Activated naive CD4-positive, alpha-beta T cell treated with anti-CD3 and anti-CD28 coated beads, Interleukin-2, amount 50 U/mL, for 24 hours (primary cell): ENCODE measurements at regions not wholly inside any gene's neighbourhood (a gene's known extent, or its start where the extent isn't known, plus 50 kb on each side); places are given as distances from the start of the nearest gene placed in this dataset.

Source experiments
- H3K27ac Mint-ChIP-seq: one replicate; pipeline ENCODE4 v1.8.0; 2021; ENCODE audit warnings: mild to moderate bottlenecking, mixed read lengths
- H3K27me3 Mint-ChIP-seq: one replicate; pipeline ENCODE4 v1.8.0; 2021; ENCODE audit warnings: mixed read lengths
- H3K36me3 Mint-ChIP-seq: one replicate; pipeline ENCODE4 v1.8.0; 2021; ENCODE audit warnings: mixed read lengths
- H3K4me1 Mint-ChIP-seq: one replicate; pipeline ENCODE4 v1.8.0; 2021; ENCODE audit warnings: mixed read lengths
- H3K4me3 Mint-ChIP-seq: one replicate; pipeline ENCODE4 v1.8.0; 2021; ENCODE audit warnings: mild to moderate bottlenecking, mixed read lengths
- H3K9me3 Mint-ChIP-seq: one replicate; pipeline ENCODE4 v1.8.0; 2021; ENCODE audit warnings: mixed read lengths

- Mint-ChIP-seq H3K27me3 (no peaks in the 10 kb centered on the region), H3K36me3 (no peaks in the 10 kb centered on the region), H3K4me3 (no peak overlapping the region), H3K27ac (no peak overlapping the region), H3K4me1 (no peaks in the 10 kb centered on the region), H3K9me3 (peaks cover 4% of the 10 kb centered on the region)
Observed at GRCh38 chr11:39965701-39966100, 1493.8 kb downstream of the LRRC4C start.

- Mint-ChIP-seq H3K27ac (no peak overlapping the region), H3K9me3 (peaks cover 4% of the 10 kb centered on the region), H3K27me3 (no peaks in the 10 kb centered on the region), H3K4me3 (no peak overlapping the region), H3K4me1 (no peaks in the 10 kb centered on the region), H3K36me3 (no peaks in the 10 kb centered on the region)
Observed at GRCh38 chr11:39960206-39960605, 1499.2 kb downstream of the LRRC4C start.

DNA sequence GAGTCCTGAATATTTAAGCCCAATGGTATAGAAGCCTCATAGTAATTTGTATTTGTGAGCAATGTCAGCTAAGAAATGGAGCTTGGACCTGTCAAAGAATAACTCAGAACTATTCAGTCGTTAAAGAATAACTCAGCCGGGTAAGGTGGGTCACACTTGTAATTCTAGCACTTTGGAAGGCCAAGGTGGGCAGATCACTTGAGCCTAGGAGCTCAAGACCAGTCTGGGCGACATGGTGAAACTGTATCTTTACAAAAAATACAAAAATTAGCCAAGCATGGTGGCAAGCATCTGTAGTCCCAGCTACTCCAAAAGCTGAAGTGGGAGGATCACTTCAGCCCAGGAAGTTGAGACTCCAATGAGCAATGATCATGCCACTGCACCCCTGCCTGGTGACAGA lies 1526.5 kb downstream of the LRRC4C start:
- Mint-ChIP-seq H3K4me3 (no peak overlapping the region), H3K27me3 (no peaks in the 10 kb centered on the region), H3K27ac (no peak overlapping the region), H3K36me3 (no peaks in the 10 kb centered on the region), H3K9me3 (peaks cover 14% of the 10 kb centered on the region), H3K4me1 (no peaks in the 10 kb centered on the region)

GRCh38 chr11:39917256-39917655 lies 1542.2 kb downstream of the LRRC4C start:
- H3K4me1 Mint-ChIP-seq: no peaks in the 10 kb centered on the region
- H3K4me3 Mint-ChIP-seq: no peak overlapping the region
- no peaks in the 10 kb centered on the region for H3K36me3 Mint-ChIP-seq
- peaks cover 14% of the 10 kb centered on the region for H3K9me3 Mint-ChIP-seq
- no peak overlapping the region for H3K27ac Mint-ChIP-seq
- no peaks in the 10 kb centered on the region for H3K27me3 Mint-ChIP-seq

- H3K4me1 Mint-ChIP-seq: no peaks in the 10 kb centered on the region
- H3K27me3 Mint-ChIP-seq: no peaks in the 10 kb centered on the region
- H3K9me3 Mint-ChIP-seq: peaks cover 10% of the 10 kb centered on the region
- no peak overlapping the region for H3K4me3 Mint-ChIP-seq
- no peak overlapping the region for H3K27ac Mint-ChIP-seq
- H3K36me3 Mint-ChIP-seq: no peaks in the 10 kb centered on the region
Observed at GRCh38 chr11:39910087-39910486, 1549.4 kb downstream of the LRRC4C start.

- peaks cover 19% of the 10 kb centered on the region for H3K9me3 Mint-ChIP-seq
- no peaks in the 10 kb centered on the region for H3K4me1 Mint-ChIP-seq
Observed at GRCh38 chr11:39860931-39861330, 1598.5 kb downstream of the LRRC4C start.

DNA sequence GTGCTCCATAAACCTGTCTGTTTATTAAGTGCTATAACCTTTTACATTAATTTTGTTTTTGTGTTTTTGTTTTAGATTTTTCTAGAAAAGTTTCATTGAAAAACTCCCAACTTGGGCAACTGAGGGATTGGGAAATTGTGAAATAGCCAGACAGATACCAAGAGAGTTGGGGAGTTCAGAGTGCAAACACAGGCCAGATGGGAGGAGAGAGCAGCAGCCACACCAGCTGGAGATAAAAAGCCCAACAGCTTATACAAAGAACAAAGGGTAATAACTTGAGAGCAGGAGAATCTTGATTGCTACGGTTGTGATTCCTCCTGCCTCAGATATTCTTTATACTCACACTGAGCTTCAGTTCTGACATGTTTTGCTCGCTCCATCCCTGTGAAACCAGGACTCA lies 1642.2 kb downstream of the LRRC4C start:
- Mint-ChIP-seq H3K4me1 (no peaks in the 10 kb centered on the region), H3K4me3 (no peak overlapping the region), H3K36me3 (no peaks in the 10 kb centered on the region), H3K27ac (no peak overlapping the region), H3K27me3 (no peaks in the 10 kb centered on the region), H3K9me3 (peaks cover 26% of the 10 kb centered on the region)

More at GRCh38 chr11:39860931-39861330, 1598.5 kb downstream of the LRRC4C start:
- Mint-ChIP-seq H3K4me3 (no peak overlapping the region), H3K27me3 (no peaks in the 10 kb centered on the region), H3K27ac (no peak overlapping the region), H3K36me3 (peaks cover 2% of the 10 kb centered on the region)

GRCh38 chr11:39810358-39810757 lies 1649.1 kb downstream of the LRRC4C start:
- H3K9me3 Mint-ChIP-seq: peaks cover 7% of the 10 kb centered on the region
- H3K4me3 Mint-ChIP-seq: no peak overlapping the region
- no peak overlapping the region for H3K27ac Mint-ChIP-seq
- no peaks in the 10 kb centered on the region for H3K27me3 Mint-ChIP-seq
- no peaks in the 10 kb centered on the region for H3K4me1 Mint-ChIP-seq
- H3K36me3 Mint-ChIP-seq: no peaks in the 10 kb centered on the region

DNA sequence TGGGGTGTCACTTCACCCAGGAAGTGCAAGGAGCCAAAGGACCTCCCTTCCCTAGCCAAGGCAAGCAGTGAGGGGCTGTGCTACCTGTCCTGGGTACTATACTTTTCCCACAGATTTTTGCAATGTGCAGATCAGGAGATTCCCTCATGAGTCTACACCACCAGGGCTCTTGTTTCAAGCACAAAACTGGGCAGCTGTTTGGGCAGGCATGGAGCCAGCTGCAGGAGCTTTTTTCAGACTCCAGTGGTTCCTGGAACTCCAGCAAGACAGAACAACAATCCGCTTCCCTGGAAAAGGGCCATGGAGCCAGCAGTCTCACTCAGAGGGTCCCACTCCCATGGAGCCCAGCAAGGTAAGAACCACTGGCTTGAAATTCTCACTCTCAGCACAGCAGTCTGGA lies 1649.6 kb downstream of the LRRC4C start:
- H3K9me3 Mint-ChIP-seq: peaks cover 7% of the 10 kb centered on the region
- H3K27ac Mint-ChIP-seq: no peak overlapping the region

GRCh38 chr11:39807904-39808303 lies 1651.5 kb downstream of the LRRC4C start:
- H3K4me3 Mint-ChIP-seq: no peak overlapping the region
- H3K9me3 Mint-ChIP-seq: peaks cover 14% of the 10 kb centered on the region
- H3K4me1 Mint-ChIP-seq: no peaks in the 10 kb centered on the region
- no peaks in the 10 kb centered on the region for H3K36me3 Mint-ChIP-seq
- H3K27me3 Mint-ChIP-seq: no peaks in the 10 kb centered on the region
- H3K27ac Mint-ChIP-seq: no peak overlapping the region

More for the DNA sequence above, 1649.6 kb downstream of the LRRC4C start:
- H3K4me1 Mint-ChIP-seq: no peaks in the 10 kb centered on the region
- no peak overlapping the region for H3K4me3 Mint-ChIP-seq
- H3K36me3 Mint-ChIP-seq: no peaks in the 10 kb centered on the region
- H3K27me3 Mint-ChIP-seq: no peaks in the 10 kb centered on the region

- Mint-ChIP-seq H3K4me1 (no peaks in the 10 kb centered on the region), H3K36me3 (no peaks in the 10 kb centered on the region), H3K9me3 (peaks cover 8% of the 10 kb centered on the region), H3K4me3 (no peak overlapping the region), H3K27me3 (no peaks in the 10 kb centered on the region), H3K27ac (no peak overlapping the region)
Observed at GRCh38 chr11:39806652-39807051, 1652.8 kb downstream of the LRRC4C start.

GRCh38 chr11:39804271-39804670 lies 1655.2 kb downstream of the LRRC4C start:
- Mint-ChIP-seq H3K9me3 (peaks cover 12% of the 10 kb centered on the region), H3K27me3 (no peaks in the 10 kb centered on the region), H3K4me1 (no peaks in the 10 kb centered on the region), H3K4me3 (no peak overlapping the region), H3K27ac (no peak overlapping the region), H3K36me3 (no peaks in the 10 kb centered on the region)

DNA sequence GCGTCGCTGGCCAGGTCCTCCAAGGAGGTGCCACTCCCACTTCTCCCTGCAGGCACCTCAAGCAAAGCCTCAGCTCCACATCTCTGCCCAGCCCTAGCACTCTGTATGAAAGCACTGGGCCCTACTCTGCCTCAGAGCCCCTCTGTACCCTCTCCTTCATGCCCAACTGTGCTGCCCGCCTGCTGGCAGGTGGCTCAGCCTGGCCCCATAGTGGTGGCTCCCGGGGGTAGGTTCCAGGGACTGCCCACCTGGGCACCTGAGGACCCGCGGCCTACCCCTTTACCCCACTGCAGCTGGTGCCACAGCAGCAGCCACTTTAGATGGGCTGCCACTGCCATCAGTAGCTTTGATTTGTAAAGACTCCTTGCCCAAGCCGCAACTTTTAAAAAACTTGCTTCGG lies 1672.8 kb downstream of the LRRC4C start:
- Mint-ChIP-seq H3K27me3 (no peaks in the 10 kb centered on the region), H3K4me3 (no peak overlapping the region), H3K36me3 (no peaks in the 10 kb centered on the region), H3K27ac (no peak overlapping the region), H3K4me1 (no peaks in the 10 kb centered on the region), H3K9me3 (no peaks in the 10 kb centered on the region)

DNA sequence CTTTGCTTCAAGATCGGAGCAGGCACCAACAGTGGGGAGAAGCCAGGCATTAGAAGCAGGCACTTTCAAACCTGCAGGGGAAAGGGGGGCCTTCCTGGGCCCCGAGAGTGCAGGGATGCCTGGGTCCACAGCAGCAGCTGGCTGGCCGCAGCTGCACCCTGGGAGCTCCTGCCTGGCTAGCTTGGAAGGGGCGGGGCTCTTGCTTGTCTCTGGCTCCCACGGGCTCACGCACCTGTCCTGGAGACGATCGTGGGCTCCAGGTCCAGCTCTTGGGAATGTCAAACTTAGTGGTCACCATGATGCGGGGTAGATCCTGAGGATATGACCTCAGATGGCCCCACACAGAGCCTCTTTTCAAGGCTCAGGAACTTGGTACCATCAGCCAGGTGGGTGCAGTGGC lies 1673.2 kb downstream of the LRRC4C start:
- Mint-ChIP-seq H3K36me3 (no peaks in the 10 kb centered on the region), H3K4me1 (no peaks in the 10 kb centered on the region), H3K4me3 (no peak overlapping the region), H3K27me3 (no peaks in the 10 kb centered on the region), H3K9me3 (no peaks in the 10 kb centered on the region), H3K27ac (no peak overlapping the region)

GRCh38 chr11:39784873-39785272 lies 1674.6 kb downstream of the LRRC4C start:
- H3K27me3 Mint-ChIP-seq: no peaks in the 10 kb centered on the region
- H3K36me3 Mint-ChIP-seq: no peaks in the 10 kb centered on the region
- H3K4me1 Mint-ChIP-seq: no peaks in the 10 kb centered on the region
- no peaks in the 10 kb centered on the region for H3K9me3 Mint-ChIP-seq
- H3K4me3 Mint-ChIP-seq: no peak overlapping the region
- no peak overlapping the region for H3K27ac Mint-ChIP-seq

GRCh38 chr11:39780131-39780530 lies 1679.3 kb downstream of the LRRC4C start:
- Mint-ChIP-seq H3K36me3 (peaks cover 1% of the 10 kb centered on the region), H3K4me3 (no peak overlapping the region), H3K4me1 (no peaks in the 10 kb centered on the region), H3K27ac (no peak overlapping the region), H3K9me3 (no peaks in the 10 kb centered on the region), H3K27me3 (no peaks in the 10 kb centered on the region)

- H3K9me3 Mint-ChIP-seq: no peaks in the 10 kb centered on the region
- peaks cover 1% of the 10 kb centered on the region for H3K36me3 Mint-ChIP-seq
- no peaks in the 10 kb centered on the region for H3K27me3 Mint-ChIP-seq
- no peaks in the 10 kb centered on the region for H3K4me1 Mint-ChIP-seq
- H3K4me3 Mint-ChIP-seq: no peak overlapping the region
- H3K27ac Mint-ChIP-seq: no peak overlapping the region
Observed at GRCh38 chr11:39777035-39777434, 1682.4 kb downstream of the LRRC4C start.
